GM19438 (cell line): ENCODE measurements at regions not wholly inside any gene's neighbourhood (a gene's known extent, or its start where the extent isn't known, plus 50 kb on each side); places are given as distances from the start of the nearest gene placed in this dataset.
"Not testable (repeated sequence)": the region's sequence is repeated elsewhere in the genome, so short reads cannot be mapped to it uniquely, and the experiment has no call there.

ENCODE experiments used
- ATAC-seq: cut with Tn5 transposase; IDR thresholded peaks from one replicate; pipeline ENCODE4 v1.9.1; 2021; ENCODE audit warnings: low read depth; ENCODE audit not compliant: unreplicated experiment

GRCh38 chr6:76803038-76803580, 660.2 kb downstream of the HTR1B start:
- ATAC-seq, result no peak

- ATAC-seq, result no peak
Measured at GRCh38 chr6:76792394-76792793, 670.9 kb downstream of the HTR1B start.

GRCh38 chr6:76790881-76791280, 672.4 kb downstream of the HTR1B start:
- no peak for ATAC-seq

GRCh38 chr6:76790045-76790796, 673.1 kb downstream of the HTR1B start:
- ATAC-seq, result no peak

GRCh38 chr6:76789580-76789979, 673.7 kb downstream of the HTR1B start:
- ATAC-seq, result no peak

- no peak for ATAC-seq
Measured at GRCh38 chr6:76788155-76788554, 675.1 kb downstream of the HTR1B start.

- no peak for ATAC-seq
Measured at GRCh38 chr6:76779068-76779467, 684.2 kb downstream of the HTR1B start.

- ATAC-seq, result no peak
Measured at GRCh38 chr6:76776876-76777275, 686.4 kb downstream of the HTR1B start.

GRCh38 chr6:76774781-76775384, 688.4 kb downstream of the HTR1B start:
- ATAC-seq, result no peak

- ATAC-seq, result no peak
Measured at GRCh38 chr6:76772951-76773350, 690.3 kb downstream of the HTR1B start.

- ATAC-seq, result no peak
Measured at GRCh38 chr6:76771059-76771634, 692.1 kb downstream of the HTR1B start.

GRCh38 chr6:76770281-76770680, 693.0 kb downstream of the HTR1B start:
- ATAC-seq, result no peak

- no peak for ATAC-seq
Measured at GRCh38 chr6:76768556-76768955, 694.7 kb downstream of the HTR1B start.

GRCh38 chr6:76764057-76764456, 691.6 kb upstream of the IMPG1 start:
- ATAC-seq, result no peak

GRCh38 chr6:76752841-76753240, 680.4 kb upstream of the IMPG1 start:
- no peak for ATAC-seq

- not testable (repeated sequence) for ATAC-seq
Measured at GRCh38 chr6:76745388-76745787, 672.9 kb upstream of the IMPG1 start.

GRCh38 chr6:76744151-76744720, 671.8 kb upstream of the IMPG1 start:
- not testable (repeated sequence) for ATAC-seq

- no peak for ATAC-seq
Measured at GRCh38 chr6:76742919-76743318, 670.5 kb upstream of the IMPG1 start.

GRCh38 chr6:76719449-76719848, 647.0 kb upstream of the IMPG1 start:
- ATAC-seq, result no peak

GRCh38 chr6:76708641-76709331, 636.3 kb upstream of the IMPG1 start:
- ATAC-seq, result no peak

- ATAC-seq, result no peak
Measured at GRCh38 chr6:76707630-76708029, 635.2 kb upstream of the IMPG1 start.
